ENCODE measurements at regions not wholly inside any gene's neighbourhood (a gene's known extent, or its start where the extent isn't known, plus 50 kb on each side); places are given as distances from the start of the nearest gene placed in this dataset.

GRCh38 chr10:95121904-95122303, 52.6 kb upstream of the CYP2C8 start:
- CTCF ChIA-PET, result interaction anchor here (1.1 to 2.1 kb wide), 2 partner anchors 12 to 16 kb away, joined by 3 to 6 read pairs; no protein-coding TSS in a partner anchor
- no peak for DNase-seq (ENCODE audit: extremely low spot score)
- POLR2A ChIA-PET, result no interaction called here
- no peak for TF ChIP-seq CTCF (IDR thresholded peaks at IDR 0.05; ENCODE audit: control extremely low read depth, extremely low read depth, low read depth, missing control alignments)
